Superior temporal gyrus (tissue), 1 donor: ENCODE measurements at regions not wholly inside any gene's neighbourhood (a gene's known extent, or its start where the extent isn't known, plus 50 kb on each side); places are given as distances from the start of the nearest gene placed in this dataset.
"Not testable (repeated sequence)": the region's sequence is repeated elsewhere in the genome, so short reads cannot be mapped to it uniquely, and the experiment has no call there.

Experiments
- DNase-seq: peaks from one replicate; pipeline ENCODE4 v3.0.0-alpha.2; 2016; ENCODE audit errors: extremely low spot score

DNA sequence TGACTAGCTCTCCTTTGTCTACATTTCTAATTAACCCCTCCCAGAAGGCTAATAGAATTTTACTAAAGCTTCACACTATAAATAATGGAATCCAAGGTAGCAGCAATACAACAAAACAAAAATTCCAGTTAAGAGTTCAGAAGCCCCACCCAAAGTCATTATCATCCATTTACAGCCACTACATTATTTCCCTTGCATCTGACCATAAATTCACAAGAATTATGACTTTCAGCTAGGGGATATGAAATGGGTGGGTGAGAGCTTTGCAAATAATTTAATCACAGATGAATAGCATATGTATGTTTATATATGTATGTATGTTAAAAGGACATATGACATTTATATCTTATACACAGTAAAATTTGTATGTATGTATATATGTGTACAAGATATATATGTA, 65.3 kb upstream of the PTGDR start:
- DNase-seq: no peak

DNA sequence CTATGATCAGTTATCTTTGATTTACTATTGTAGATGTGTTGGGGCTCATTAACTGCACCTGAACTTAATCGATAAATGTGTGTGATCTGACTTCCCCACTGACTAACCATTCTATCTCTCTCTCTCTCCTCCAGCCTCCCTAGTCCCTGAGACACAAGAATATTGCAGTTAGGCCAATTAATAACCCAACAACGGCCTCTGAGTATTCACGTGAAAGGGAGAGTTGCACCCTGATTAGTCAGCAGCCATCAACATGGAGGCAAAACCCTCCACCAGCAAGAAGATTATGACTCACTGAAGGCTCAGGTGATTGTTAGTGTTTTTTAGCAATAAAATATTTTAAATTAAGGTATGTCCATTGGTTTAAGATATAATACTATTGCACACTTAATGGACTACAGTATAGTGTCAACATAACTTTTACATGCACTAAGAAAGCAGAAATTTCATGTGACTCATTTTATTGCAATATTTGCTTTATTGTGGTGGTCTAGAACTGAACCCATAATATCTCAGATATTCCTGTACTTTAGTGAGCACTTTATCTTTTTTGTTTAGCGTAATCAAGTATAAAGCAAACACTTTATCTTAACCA, 77.1 kb upstream of the PTGDR start:
- no peak for DNase-seq

GRCh38 chr14:52189325-52189724, 78.2 kb upstream of the PTGDR start:
- no peak for DNase-seq

DNA sequence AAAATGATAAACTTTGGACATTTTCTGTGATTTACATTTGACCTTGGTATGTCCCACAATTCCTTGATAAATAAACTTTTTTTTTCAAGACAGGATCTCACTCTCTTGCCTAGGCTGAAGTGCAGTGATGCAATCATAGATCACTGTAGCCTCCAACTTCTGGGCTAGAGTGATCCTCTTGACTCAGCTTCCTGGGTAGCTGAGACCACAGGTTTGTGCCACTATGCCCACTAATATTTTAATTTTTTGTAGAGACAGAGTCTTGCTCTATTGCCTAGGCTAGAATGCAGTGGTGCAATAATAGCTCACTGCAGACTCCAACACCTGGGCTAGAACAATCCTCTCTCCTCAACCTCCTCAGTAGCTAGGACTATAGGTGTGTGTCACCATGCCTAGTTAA, 79.1 kb upstream of the PTGDR start:
- no peak for DNase-seq

DNA sequence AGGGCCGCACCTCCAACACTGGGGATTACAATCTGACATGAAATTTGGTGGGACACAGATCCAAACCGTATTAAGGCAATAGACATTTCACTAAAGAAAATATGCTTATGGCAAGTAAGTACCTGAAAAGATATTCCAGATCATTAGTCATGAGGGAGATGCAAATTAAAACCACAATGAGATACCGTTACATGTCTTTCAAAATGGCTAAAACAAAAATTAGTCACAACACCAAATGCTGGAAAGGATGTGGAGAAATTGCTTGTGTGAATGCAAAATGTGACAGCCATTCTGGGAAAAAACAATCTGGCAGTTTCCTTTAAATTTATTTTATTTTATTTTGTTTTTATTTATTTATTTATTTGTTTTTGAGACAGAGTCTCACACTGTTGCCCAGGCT, 82.3 kb upstream of the PTGDR start:
- no peak for DNase-seq

GRCh38 chr14:52182853-52183252, 84.6 kb upstream of the PTGDR start:
- no peak for DNase-seq

GRCh38 chr14:52179141-52179790, 88.2 kb upstream of the PTGDR start:
- no peak for DNase-seq

GRCh38 chr14:52175982-52176502, 91.5 kb upstream of the PTGDR start:
- DNase-seq: no peak

- not testable (repeated sequence) for DNase-seq
Measured at GRCh38 chr14:52171932-52172331, 95.6 kb upstream of the PTGDR start.

DNA sequence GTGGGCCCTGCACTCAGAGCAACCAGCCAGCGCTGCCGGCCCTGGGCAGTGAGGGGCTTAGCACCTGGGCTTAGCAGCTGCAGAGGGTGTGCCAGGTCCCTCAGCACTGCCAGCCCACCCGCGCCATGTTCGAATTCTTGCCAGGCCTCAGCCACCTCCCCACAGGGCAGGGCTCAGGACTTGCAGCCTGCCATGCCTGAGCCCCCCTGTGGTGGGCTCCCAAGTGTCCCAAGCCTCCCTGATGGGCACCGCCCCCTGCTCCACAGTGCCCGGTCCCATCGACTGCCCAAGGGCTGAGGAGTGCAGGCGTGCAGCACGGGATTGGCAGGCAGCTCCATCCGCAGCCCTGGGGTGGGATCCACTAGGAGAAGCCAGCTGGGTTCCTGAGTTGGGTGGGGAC, 98.0 kb upstream of the NID2 start:
- DNase-seq: no peak

GRCh38 chr14:52155651-52156213, 86.9 kb upstream of the NID2 start:
- no peak for DNase-seq

- DNase-seq: no peak
Measured at GRCh38 chr14:52154992-52155650, 86.3 kb upstream of the NID2 start.

- DNase-seq: no peak
Measured at GRCh38 chr14:52153939-52154338, 85.1 kb upstream of the NID2 start.

DNA sequence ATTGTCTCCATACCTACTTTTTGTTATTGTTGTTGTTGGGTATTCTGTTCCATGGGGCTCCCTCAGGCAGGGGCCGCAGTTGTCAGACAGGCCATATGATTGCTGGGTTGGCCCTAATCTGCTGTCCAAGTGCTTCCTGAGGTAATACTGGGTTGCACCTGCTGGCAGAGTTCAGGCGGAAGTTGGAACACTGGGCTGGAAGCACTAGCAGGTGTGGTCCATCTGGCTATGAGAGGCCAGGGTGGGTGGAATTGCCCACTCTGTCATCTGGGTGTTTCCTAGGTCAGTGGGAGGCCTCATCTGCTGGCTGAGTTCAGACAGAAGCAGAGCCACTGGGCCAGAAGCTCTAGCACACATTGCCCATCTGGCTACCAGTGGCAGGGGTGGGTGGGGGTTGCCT, 81.3 kb upstream of the NID2 start:
- DNase-seq: no peak

GRCh38 chr14:52148371-52148770, 79.5 kb upstream of the NID2 start:
- DNase-seq: no peak

- no peak for DNase-seq
Measured at GRCh38 chr14:52146504-52146903, 77.6 kb upstream of the NID2 start.

GRCh38 chr14:52144099-52144498, 75.2 kb upstream of the NID2 start:
- not testable (repeated sequence) for DNase-seq

DNA sequence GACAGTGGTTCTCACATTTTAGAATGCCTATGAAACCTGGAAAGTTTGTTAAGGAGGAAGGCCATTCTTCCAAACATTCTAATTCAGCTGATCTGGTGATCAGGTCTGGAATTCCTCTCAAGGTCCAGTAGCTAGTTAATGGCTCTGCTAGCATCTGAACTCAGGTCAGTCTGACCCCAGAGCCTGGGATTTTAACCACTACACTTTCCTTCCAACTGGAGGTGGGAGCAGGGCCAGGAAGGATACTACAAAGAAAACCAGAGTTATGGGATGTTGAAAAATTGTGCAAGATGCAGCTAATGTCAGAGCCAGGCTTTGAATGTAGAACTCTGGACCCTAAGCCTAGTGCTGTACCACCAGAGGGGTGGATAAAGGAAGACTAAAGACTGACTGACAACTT, 73.6 kb upstream of the NID2 start:
- DNase-seq: no peak

- peak; percentile 95 for DNase-seq
Measured at GRCh38 chr14:52131640-52132320, 62.9 kb upstream of the NID2 start.

DNA sequence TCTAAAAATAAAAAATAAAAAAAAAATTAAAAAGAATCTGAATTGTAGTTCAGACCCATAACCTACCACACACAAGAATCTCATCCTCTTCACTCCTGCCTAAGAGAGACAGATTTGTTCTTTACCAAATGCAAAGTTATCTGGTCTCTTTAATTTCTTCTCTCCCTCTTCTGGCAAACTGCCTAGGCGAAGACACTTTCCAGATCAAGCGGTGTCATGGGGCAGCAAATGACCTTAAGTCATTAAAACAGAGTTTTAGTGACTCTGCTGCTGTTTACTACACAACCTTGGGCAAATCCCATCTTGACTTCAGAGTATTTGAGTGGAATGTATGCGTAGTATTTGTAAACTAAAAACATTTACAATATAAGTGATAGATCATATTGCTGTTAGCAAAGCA, 60.9 kb upstream of the NID2 start:
- no peak for DNase-seq

GRCh38 chr14:52125885-52126284, 57.0 kb upstream of the NID2 start:
- no peak for DNase-seq
